ENCODE measurements at regions not wholly inside any gene's neighbourhood (a gene's known extent, or its start where the extent isn't known, plus 50 kb on each side); places are given as distances from the start of the nearest gene placed in this dataset.

DNA sequence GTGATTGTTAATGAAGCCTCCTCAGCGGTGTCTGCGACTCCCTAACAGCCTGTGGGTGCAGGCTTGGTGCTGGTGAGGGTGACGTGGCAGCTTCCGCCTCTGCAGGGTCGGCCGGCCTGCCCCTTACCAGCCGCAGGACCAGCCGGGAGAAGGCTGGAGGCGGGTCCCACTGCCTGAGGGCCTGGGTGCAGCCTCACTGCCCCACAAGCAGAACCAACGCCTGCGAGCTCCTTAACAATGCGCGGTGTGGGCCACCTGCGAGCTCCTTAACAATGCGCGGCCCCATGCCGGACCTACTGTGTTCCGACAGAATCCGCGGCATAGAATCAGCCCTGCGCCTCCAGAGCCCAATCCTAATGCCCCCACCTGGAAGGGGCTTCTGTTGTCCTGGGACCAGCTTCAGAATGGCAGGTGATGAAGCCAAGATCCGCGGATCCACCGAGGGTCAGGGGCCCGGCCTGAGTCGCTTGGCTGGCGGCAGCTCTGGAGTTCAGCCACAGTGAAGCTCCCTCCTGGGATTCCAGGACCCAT lies 54.4 kb upstream of the AJAP1 start:
- TF ChIP-seq, protein P1, sequence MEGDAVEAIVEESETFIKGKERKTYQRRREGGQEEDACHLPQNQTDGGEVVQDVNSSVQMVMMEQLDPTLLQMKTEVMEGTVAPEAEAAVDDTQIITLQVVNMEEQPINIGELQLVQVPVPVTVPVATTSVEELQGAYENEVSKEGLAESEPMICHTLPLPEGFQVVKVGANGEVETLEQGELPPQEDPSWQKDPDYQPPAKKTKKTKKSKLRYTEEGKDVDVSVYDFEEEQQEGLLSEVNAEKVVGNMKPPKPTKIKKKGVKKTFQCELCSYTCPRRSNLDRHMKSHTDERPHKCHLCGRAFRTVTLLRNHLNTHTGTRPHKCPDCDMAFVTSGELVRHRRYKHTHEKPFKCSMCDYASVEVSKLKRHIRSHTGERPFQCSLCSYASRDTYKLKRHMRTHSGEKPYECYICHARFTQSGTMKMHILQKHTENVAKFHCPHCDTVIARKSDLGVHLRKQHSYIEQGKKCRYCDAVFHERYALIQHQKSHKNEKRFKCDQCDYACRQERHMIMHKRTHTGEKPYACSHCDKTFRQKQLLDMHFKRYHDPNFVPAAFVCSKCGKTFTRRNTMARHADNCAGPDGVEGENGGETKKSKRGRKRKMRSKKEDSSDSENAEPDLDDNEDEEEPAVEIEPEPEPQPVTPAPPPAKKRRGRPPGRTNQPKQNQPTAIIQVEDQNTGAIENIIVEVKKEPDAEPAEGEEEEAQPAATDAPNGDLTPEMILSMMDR (IDR thresholded peaks at IDR 0.05) = no peak
- TF ChIP-seq POLR2A (IDR thresholded peaks at IDR 0.05) = no peak
